ENCODE measurements at regions not wholly inside any gene's neighbourhood (a gene's known extent, or its start where the extent isn't known, plus 50 kb on each side); places are given as distances from the start of the nearest gene placed in this dataset.

DNA sequence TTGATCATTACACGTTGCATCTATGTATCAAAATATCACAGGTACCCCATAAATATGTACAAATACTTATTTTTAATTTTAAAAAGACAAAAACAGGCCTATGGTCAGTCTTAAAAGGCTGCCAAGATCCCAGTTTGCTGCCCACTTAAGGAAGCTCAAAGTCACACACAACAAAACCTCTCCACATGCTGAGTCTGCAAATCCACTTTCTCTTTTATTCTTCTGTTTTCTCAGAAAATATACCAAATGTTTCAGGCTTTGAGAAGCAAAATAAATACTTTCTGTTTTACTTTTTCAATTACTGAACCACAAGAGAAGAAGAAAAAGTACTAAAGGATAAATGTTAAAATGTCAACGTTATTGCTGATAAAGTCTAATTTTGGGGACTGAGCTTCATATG, 107.8 kb upstream of the MANEA start:
- DNase-seq (no peak), ATAC-seq (no peak)
- H3K4me1 ChIP-seq, result no peaks in the 10 kb centered on the region
- no peak overlapping the region for H3K4me3 ChIP-seq
- H3K9me3 ChIP-seq, result no peaks in the 10 kb centered on the region
- H3K36me3 ChIP-seq, result no peaks in the 10 kb centered on the region
- no peak overlapping the region for H3K27ac ChIP-seq
- H3K27me3 ChIP-seq, result no peaks in the 10 kb centered on the region
- TF ChIP-seq, protein P1, sequence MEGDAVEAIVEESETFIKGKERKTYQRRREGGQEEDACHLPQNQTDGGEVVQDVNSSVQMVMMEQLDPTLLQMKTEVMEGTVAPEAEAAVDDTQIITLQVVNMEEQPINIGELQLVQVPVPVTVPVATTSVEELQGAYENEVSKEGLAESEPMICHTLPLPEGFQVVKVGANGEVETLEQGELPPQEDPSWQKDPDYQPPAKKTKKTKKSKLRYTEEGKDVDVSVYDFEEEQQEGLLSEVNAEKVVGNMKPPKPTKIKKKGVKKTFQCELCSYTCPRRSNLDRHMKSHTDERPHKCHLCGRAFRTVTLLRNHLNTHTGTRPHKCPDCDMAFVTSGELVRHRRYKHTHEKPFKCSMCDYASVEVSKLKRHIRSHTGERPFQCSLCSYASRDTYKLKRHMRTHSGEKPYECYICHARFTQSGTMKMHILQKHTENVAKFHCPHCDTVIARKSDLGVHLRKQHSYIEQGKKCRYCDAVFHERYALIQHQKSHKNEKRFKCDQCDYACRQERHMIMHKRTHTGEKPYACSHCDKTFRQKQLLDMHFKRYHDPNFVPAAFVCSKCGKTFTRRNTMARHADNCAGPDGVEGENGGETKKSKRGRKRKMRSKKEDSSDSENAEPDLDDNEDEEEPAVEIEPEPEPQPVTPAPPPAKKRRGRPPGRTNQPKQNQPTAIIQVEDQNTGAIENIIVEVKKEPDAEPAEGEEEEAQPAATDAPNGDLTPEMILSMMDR (IDR thresholded peaks at IDR 0.05), result no peak
- intact Hi-C loops (cut with DNase I), result no loop called here

DNA sequence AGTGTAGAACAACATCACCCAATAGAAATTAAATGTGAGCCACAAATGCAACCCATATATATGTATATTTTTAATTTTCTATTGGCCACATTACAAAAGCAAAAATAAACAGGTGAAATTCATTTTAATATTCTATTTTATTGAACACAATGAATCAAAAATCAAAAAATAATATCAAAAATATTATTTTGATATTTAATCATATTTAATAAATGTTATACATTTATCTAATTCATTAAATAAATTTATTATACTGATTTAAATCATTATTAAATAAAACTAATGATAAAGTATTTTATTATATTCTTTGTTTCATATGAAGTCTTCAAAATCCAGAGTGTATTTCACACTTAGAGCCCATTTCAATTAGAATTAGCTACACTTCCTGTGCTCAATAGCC, 98.4 kb upstream of the MANEA start:
- Histone ChIP-seq H3K27me3 (no peaks in the 10 kb centered on the region), H3K4me3 (no peak overlapping the region), H3K9me3 (no peaks in the 10 kb centered on the region), H3K4me1 (no peaks in the 10 kb centered on the region), H3K27ac (no peak overlapping the region), H3K36me3 (no peaks in the 10 kb centered on the region)
- ATAC-seq, result no peak
- TF ChIP-seq, protein P1 (IDR thresholded peaks at IDR 0.05), result no peak
- DNase-seq, result no peak
- intact Hi-C loops (cut with DNase I), result no loop called here

DNA sequence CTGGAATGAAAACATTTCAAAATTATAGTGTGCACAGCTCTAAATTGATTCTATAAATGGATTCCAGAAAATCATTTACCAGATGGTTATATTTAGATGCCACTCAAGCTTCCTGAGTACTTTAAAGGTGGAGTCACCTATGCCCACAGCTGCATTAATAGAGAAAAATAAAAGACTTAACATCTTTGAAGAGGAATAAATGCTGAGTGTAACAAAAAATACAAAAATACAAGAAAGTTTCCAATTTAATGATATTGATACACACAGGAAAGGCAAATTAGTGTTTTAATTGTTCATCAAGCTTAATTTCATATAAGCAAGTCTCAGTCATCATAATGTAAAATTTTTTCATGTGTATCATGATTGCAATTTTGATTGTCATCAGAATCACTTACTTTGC, 89.5 kb upstream of the MANEA start:
- H3K4me1 ChIP-seq, result no peaks in the 10 kb centered on the region
- intact Hi-C loops (cut with DNase I), result no loop called here
- H3K36me3 ChIP-seq, result no peaks in the 10 kb centered on the region
- ATAC-seq, result no peak
- H3K27me3 ChIP-seq, result no peaks in the 10 kb centered on the region
- TF ChIP-seq, protein P1 (IDR thresholded peaks at IDR 0.05), result no peak
- H3K27ac ChIP-seq, result no peak overlapping the region
- H3K4me3 ChIP-seq, result no peak overlapping the region
- DNase-seq, result no peak
- H3K9me3 ChIP-seq, result no peaks in the 10 kb centered on the region

DNA sequence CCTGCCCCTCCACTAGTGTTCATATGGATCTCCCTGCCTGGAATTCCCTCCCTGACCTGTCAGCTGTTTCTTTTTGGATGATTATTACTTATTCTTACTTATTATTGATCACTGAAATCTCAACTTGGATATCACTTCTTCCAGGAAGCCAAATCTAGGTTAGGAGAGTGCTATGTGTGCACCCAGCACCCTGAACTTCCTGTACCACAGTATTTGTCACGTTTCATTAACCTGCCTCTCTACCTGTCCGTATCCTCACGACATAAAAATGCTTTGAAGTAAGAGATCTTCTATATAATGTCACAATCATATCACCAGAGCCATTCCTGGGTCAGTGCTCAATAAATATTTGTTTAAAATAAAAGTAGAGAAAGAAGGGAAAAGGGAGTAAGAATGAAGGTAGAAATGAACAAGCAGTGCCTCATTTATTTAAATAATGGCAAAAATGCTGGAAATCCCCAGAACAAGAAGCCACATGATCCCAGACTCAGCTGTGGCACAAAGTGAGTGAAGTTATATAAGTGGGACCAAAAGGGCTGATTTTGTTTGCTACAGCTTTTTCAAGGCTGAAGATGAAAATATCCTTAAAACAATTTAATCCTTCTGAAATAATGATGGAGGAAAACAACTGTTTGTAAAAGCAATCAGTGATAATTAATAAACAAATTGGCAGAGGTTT, 88.0 kb upstream of the MANEA start:
- Histone ChIP-seq H3K36me3 (no peaks in the 10 kb centered on the region), H3K27ac (no peak overlapping the region), H3K4me3 (no peak overlapping the region), H3K9me3 (no peaks in the 10 kb centered on the region), H3K4me1 (no peaks in the 10 kb centered on the region), H3K27me3 (no peaks in the 10 kb centered on the region)
- intact Hi-C loops (cut with DNase I), result no loop called here
- DNase-seq (no peak), ATAC-seq (no peak)
- TF ChIP-seq, protein P1 (IDR thresholded peaks at IDR 0.05), result no peak

DNA sequence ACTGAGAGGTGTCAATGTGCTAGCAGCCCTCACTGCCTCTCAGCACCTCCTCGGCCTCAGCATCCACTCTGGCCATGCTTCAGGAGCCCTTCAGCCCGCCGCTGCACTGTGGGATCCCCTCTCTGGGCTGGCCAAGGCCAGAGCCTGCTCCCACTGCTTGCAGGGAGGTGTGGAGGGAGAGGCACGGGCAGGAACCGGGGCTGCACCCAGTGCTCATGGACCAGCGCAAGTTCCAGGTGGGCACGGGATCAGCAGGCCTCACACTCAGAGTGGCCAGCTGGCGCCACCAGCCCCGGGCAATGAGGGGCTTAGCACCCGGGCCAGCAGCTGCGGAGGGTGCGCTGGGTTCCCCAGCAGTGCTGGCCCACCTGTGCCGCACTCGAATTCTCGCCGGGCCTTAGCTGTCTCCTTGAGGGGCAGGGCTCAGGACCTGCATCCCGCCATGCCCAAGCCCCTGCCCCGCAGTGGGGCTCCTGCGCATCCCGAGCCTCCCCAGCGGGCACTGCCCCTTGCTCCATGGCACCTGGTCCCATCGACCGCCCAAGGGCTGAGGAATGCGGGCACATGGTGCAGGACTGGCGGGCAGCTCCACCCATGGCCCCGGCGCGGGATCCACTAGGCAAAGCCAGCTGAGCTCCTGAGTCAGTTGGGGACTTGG, 80.4 kb upstream of the MANEA start:
- TF ChIP-seq, protein P1 (IDR thresholded peaks at IDR 0.05), result no peak

More for the DNA sequence above, 80.4 kb upstream of the MANEA start:
- intact Hi-C loops (cut with DNase I), result no loop called here
- H3K36me3 ChIP-seq, result no peaks in the 10 kb centered on the region
- no peaks in the 10 kb centered on the region for H3K27me3 ChIP-seq
- H3K9me3 ChIP-seq, result no peaks in the 10 kb centered on the region
- H3K27ac ChIP-seq, result no peak overlapping the region
- H3K4me1 ChIP-seq, result no peaks in the 10 kb centered on the region
- ATAC-seq (peak; percentile 22), DNase-seq (no peak)
- no peak overlapping the region for H3K4me3 ChIP-seq

All from upper lobe of right lung (tissue), 1 donor.